AG04449 (cell line): ENCODE measurements at regions not wholly inside any gene's neighbourhood (a gene's known extent, or its start where the extent isn't known, plus 50 kb on each side); places are given as distances from the start of the nearest gene placed in this dataset.

ENCODE experiments used
- CTCF ChIA-PET: fragments of 350-600 bp; formaldehyde crosslinking; extraction: SDS; loops from one replicate; lab custom pipeline; 2021; ENCODE audit warnings: antibody characterized with exemption; lab: Yijun Ruan, JAX
- POLR2A ChIA-PET: fragments of 400-600, 350-600 bp; formaldehyde crosslinking; extraction: SDS; loops from one replicate; lab custom pipeline; 2020; ENCODE audit warnings: antibody characterized with exemption, inconsistent platforms; lab: Yijun Ruan, JAX
- DNase-seq: peaks from one replicate; pipeline ENCODE4 v3.0.0-alpha.2; 2010; ENCODE audit warnings: low read depth, low spot score
- H3K4me3 ChIP-seq: 2 replicates; pipeline ENCODE4 v1.5.1; 2011; ENCODE audit warnings: low read depth, mild to moderate bottlenecking, control low read depth, low read length
- TF ChIP-seq, protein P1 (sequence below): IDR thresholded peaks from one replicate; pipeline ENCODE4 v1.5.1; 2011; ENCODE audit warnings: mild to moderate bottlenecking, moderate library complexity, low read length, control low read depth, inconsistent platforms; ENCODE audit not compliant: insufficient read depth; ENCODE audit errors: missing control alignments

DNA sequence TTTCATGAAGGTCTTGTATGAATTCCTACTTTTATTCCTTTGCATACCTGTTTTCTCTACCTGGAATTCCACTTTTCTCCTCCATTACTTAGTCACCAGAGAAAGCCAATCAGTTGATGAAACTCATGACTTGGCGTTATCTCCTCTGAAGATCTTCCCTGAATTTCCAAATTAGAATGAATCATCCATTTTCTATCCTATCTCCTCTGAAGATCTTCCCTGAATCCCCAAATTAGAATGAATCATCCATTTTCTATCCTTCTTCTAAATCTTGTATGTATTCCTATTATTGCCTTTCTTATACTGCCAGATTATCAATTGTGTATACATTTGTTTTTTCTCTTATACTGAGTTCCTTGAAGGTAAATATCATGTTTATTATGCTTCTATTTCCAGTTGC is 440.4 kb downstream of the CCDC85A start:
- H3K4me3 ChIP-seq = no peak overlapping the region
- ChIA-PET CTCF (no interaction called here), POLR2A (no interaction called here)
- no peak for DNase-seq
- TF ChIP-seq, protein P1, sequence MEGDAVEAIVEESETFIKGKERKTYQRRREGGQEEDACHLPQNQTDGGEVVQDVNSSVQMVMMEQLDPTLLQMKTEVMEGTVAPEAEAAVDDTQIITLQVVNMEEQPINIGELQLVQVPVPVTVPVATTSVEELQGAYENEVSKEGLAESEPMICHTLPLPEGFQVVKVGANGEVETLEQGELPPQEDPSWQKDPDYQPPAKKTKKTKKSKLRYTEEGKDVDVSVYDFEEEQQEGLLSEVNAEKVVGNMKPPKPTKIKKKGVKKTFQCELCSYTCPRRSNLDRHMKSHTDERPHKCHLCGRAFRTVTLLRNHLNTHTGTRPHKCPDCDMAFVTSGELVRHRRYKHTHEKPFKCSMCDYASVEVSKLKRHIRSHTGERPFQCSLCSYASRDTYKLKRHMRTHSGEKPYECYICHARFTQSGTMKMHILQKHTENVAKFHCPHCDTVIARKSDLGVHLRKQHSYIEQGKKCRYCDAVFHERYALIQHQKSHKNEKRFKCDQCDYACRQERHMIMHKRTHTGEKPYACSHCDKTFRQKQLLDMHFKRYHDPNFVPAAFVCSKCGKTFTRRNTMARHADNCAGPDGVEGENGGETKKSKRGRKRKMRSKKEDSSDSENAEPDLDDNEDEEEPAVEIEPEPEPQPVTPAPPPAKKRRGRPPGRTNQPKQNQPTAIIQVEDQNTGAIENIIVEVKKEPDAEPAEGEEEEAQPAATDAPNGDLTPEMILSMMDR = no peak

DNA sequence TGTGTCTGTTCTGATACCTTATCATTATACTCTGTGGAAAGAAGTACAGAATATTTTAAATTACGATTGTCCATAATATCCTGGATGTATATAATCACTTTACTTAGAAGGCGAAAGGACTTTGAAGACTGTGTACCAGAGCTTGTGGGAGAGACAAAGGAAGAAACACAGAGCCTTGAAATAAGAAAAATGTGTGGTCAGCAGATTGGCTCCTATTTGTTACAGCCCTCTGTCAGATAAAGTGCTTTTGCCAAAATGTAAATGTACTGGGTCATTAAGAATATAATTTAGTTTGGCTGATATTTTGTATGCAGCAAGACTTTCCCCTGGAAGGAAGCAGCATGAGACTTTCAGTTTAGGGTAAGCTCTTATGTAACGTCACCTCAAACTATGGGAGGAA is 443.1 kb downstream of the CCDC85A start:
- POLR2A ChIA-PET = no interaction called here
- H3K4me3 ChIP-seq = no peak overlapping the region
- CTCF ChIA-PET = no interaction called here
- TF ChIP-seq, protein P1 = no peak
- no peak for DNase-seq

DNA sequence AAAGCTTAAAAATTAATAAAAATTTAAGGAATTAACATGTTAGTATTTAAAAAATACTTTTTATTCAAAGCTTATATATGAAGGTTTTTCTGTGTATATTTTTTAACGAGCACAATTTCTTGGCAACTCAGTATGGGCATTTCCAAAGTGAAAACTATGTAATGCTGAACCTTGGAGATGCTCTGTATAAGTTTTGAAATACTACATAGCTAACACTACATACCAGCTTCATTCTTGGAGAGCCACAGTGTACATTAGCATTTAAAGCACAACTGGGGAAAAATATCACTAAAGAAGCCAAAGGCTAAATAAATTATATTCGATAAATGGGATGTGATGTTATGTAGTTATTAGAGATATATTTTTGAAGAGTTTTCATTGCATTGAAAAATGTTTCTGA is 446.5 kb downstream of the CCDC85A start:
- CTCF ChIA-PET = no interaction called here
- no peak for DNase-seq
- TF ChIP-seq, protein P1 = no peak
- H3K4me3 ChIP-seq = no peak overlapping the region
- POLR2A ChIA-PET = no interaction called here

DNA sequence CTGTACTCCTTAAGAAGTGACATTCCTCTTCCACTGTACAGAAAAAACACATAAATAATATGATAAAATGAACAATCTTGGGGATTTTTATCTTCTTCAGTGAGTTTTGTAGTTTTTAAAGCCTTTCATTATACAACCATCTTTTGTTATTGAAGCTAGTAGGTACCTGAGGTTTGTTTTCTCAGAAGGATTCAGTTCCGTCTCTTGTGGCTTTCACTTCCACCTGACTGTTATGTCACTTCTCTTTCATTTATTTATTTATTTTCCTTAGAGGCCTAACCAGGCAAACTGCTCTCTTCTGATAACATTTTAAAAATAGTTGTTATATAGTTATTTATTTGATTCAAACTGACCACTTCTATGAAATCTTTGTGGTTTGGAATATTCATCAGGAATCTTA is 464.2 kb downstream of the CCDC85A start:
- H3K4me3 ChIP-seq = no peak overlapping the region
- no peak for DNase-seq
- CTCF ChIA-PET = no interaction called here
- POLR2A ChIA-PET = no interaction called here
- TF ChIP-seq, protein P1 = no peak

DNA sequence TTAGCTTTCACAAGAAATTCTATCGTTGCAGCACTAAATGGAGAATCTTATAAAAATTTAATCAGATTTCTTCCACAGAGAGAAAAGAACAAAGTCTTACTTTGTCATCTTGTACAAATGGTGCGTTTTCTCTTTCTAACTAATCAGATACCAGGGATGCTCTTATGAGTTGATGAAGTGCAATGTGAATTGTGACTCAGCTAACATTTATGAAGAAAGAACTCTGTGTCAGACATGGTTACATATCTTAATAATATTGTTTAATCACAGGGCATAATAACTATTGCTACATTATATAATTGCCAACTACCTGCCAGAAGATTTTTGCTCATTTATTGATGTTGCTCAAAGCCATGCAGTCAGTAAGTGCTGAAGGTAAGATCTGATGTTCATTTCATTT is 465.0 kb downstream of the CCDC85A start:
- H3K4me3 ChIP-seq = no peak overlapping the region
- POLR2A ChIA-PET = no interaction called here
- no peak for DNase-seq
- TF ChIP-seq, protein P1 = no peak
- CTCF ChIA-PET = interaction anchor here (0.7 kb wide), 1 partner anchor 459 kb away, joined by 4 read pairs; no protein-coding TSS in a partner anchor

DNA sequence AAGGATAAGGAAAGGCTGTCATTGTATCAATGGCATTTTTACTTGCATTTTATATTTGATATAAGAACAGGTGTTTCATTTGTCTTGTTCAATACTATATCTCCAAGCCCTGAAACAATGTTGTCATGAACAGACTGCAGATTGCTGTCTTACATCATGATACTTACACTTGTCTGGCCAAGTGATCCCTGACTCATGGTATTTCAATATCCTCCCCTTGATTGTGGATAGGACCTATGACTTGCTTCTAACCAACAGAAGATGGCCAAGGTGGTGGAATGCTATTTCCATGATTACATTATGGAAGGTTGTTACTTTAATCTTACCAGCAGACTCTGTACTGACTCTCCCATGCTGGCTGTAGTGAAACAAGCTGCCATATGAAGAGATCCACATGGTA is 471.1 kb downstream of the CCDC85A start:
- TF ChIP-seq, protein P1 = no peak
- CTCF ChIA-PET = no interaction called here
- DNase-seq = no peak
- POLR2A ChIA-PET = no interaction called here
- H3K4me3 ChIP-seq = no peak overlapping the region
